Stimulated activated CD4-positive, alpha-beta T cell treated with anti-CD3 and anti-CD28 coated beads, TNF-alpha, amount 100 ng/mL, for 4 hours (primary cell): ENCODE measurements at regions not wholly inside any gene's neighbourhood (a gene's known extent, or its start where the extent isn't known, plus 50 kb on each side); places are given as distances from the start of the nearest gene placed in this dataset.

ENCODE experiments used
- DNase-seq, 3 experiments: peaks; one replicate each; pipeline ENCODE4 v3.0.0-alpha.2; 2020; ENCODE audit warnings: low read depth in 3 of 3

GRCh38 chr9:89554307-89555035 is 50.3 kb upstream of the GADD45G start:
- DNase-seq: no peak

- DNase-seq: no peak
Observed at GRCh38 chr9:89553451-89554010, 51.3 kb upstream of the GADD45G start.

- no peak for DNase-seq
Observed at GRCh38 chr9:89550346-89550927, 52.5 kb upstream of the SEMA4D start.

GRCh38 chr9:89549031-89549644 is 51.2 kb upstream of the SEMA4D start:
- peak; percentile 75 to 86 (median 78) for DNase-seq

GRCh38 chr9:89548071-89548638 is 50.2 kb upstream of the SEMA4D start:
- DNase-seq: no peak
